ENCODE measurements at regions not wholly inside any gene's neighbourhood (a gene's known extent, or its start where the extent isn't known, plus 50 kb on each side); places are given as distances from the start of the nearest gene placed in this dataset.

GRCh38 chr6:4586469-4586859 lies 189.7 kb upstream of the CDYL start:
- no peak for FAIRE-seq

GRCh38 chr6:4585682-4586468 lies 190.3 kb upstream of the CDYL start:
- no peaks in the 10 kb centered on the region for H3K27me3 ChIP-seq (ENCODE audit: control insufficient read depth, insufficient read depth, low read length)
- peak; percentile 17 for DNase-seq (ENCODE audit: low read depth)
- no peak for FAIRE-seq
- H3K4me3 ChIP-seq (ENCODE audit: low read depth, low read length): no peak overlapping the region
- H3K36me3 ChIP-seq (ENCODE audit: control insufficient read depth, insufficient read depth, low read length): no peaks in the 10 kb centered on the region
- no peak for TF ChIP-seq CTCF (IDR thresholded peaks at IDR 0.05; ENCODE audit: insufficient read depth, low read length, severe bottlenecking)

More at GRCh38 chr6:4586469-4586859, 189.7 kb upstream of the CDYL start:
- H3K4me3 ChIP-seq (ENCODE audit: low read depth, low read length): no peak overlapping the region
- peak; percentile 21 for DNase-seq (ENCODE audit: low read depth)
- H3K36me3 ChIP-seq (ENCODE audit: control insufficient read depth, insufficient read depth, low read length): no peaks in the 10 kb centered on the region
- H3K27me3 ChIP-seq (ENCODE audit: control insufficient read depth, insufficient read depth, low read length): no peaks in the 10 kb centered on the region
- TF ChIP-seq CTCF (IDR thresholded peaks at IDR 0.05; ENCODE audit: insufficient read depth, low read length, severe bottlenecking): no peak

- TF ChIP-seq CTCF (IDR thresholded peaks at IDR 0.05; ENCODE audit: insufficient read depth, low read length, severe bottlenecking): no peak
- DNase-seq (ENCODE audit: low read depth): no peak
- FAIRE-seq: no peak
- no peaks in the 10 kb centered on the region for H3K36me3 ChIP-seq (ENCODE audit: control insufficient read depth, insufficient read depth, low read length)
- no peak overlapping the region for H3K4me3 ChIP-seq (ENCODE audit: low read depth, low read length)
- H3K27me3 ChIP-seq (ENCODE audit: control insufficient read depth, insufficient read depth, low read length): no peaks in the 10 kb centered on the region
Measured at GRCh38 chr6:4584801-4585200, 191.4 kb upstream of the CDYL start.

GRCh38 chr6:4582506-4583417 lies 193.4 kb upstream of the CDYL start:
- FAIRE-seq (no peak), DNase-seq (ENCODE audit: low read depth) (peak; percentile 36)
- Histone ChIP-seq H3K4me3 (ENCODE audit: low read depth, low read length) (no peak overlapping the region), H3K36me3 (ENCODE audit: control insufficient read depth, insufficient read depth, low read length) (no peaks in the 10 kb centered on the region), H3K27me3 (ENCODE audit: control insufficient read depth, insufficient read depth, low read length) (no peaks in the 10 kb centered on the region)
- TF ChIP-seq CTCF (IDR thresholded peaks at IDR 0.05; ENCODE audit: insufficient read depth, low read length, severe bottlenecking): no peak

- TF ChIP-seq CTCF (IDR thresholded peaks at IDR 0.05; ENCODE audit: insufficient read depth, low read length, severe bottlenecking): no peak
- Histone ChIP-seq H3K27me3 (ENCODE audit: control insufficient read depth, insufficient read depth, low read length) (no peaks in the 10 kb centered on the region), H3K4me3 (ENCODE audit: low read depth, low read length) (no peak overlapping the region), H3K36me3 (ENCODE audit: control insufficient read depth, insufficient read depth, low read length) (no peaks in the 10 kb centered on the region)
- peak; percentile 56 for DNase-seq (ENCODE audit: low read depth)
- FAIRE-seq: no peak
Measured at GRCh38 chr6:4581468-4582385, 194.5 kb upstream of the CDYL start.

Measured in bronchial epithelial cell (primary cell).